HuH-7 (cell line): ENCODE measurements at regions not wholly inside any gene's neighbourhood (a gene's known extent, or its start where the extent isn't known, plus 50 kb on each side); places are given as distances from the start of the nearest gene placed in this dataset.
A peak's percentile ranks its signal among the peaks of the same experiment; 100 is the strongest.

Experiments
- DNase-seq: peaks from one replicate; pipeline ENCODE4 v3.0.0; 2011; ENCODE audit warnings: low spot score

GRCh38 chr14:32004300-32004699 is 72.8 kb upstream of the ARHGAP5 start:
- DNase-seq, result no peak

GRCh38 chr14:32005628-32006027 is 71.5 kb upstream of the ARHGAP5 start:
- DNase-seq, result no peak

GRCh38 chr14:32006263-32007110 is 70.6 kb upstream of the ARHGAP5 start:
- DNase-seq, result peak; percentile 56

GRCh38 chr14:32007755-32008362 is 69.2 kb upstream of the ARHGAP5 start:
- no peak for DNase-seq

- DNase-seq, result no peak
Measured at GRCh38 chr14:32008602-32009193, 68.4 kb upstream of the ARHGAP5 start.

GRCh38 chr14:32009221-32009975 is 67.7 kb upstream of the ARHGAP5 start:
- no peak for DNase-seq

GRCh38 chr14:32009976-32010581 is 67.0 kb upstream of the ARHGAP5 start:
- no peak for DNase-seq

GRCh38 chr14:32010604-32011125 is 66.4 kb upstream of the ARHGAP5 start:
- DNase-seq, result peak; percentile 63

GRCh38 chr14:32011225-32011624 is 65.9 kb upstream of the ARHGAP5 start:
- no peak for DNase-seq

- DNase-seq, result no peak
Measured at GRCh38 chr14:32012062-32012461, 65.0 kb upstream of the ARHGAP5 start.

GRCh38 chr14:32012571-32012970 is 64.5 kb upstream of the ARHGAP5 start:
- DNase-seq, result no peak

- DNase-seq, result peak; percentile 85
Measured at GRCh38 chr14:32013083-32013482, 64.0 kb upstream of the ARHGAP5 start.

GRCh38 chr14:32014057-32014456 is 63.0 kb upstream of the ARHGAP5 start:
- no peak for DNase-seq

GRCh38 chr14:32014498-32014897 is 62.6 kb upstream of the ARHGAP5 start:
- DNase-seq, result no peak

- no peak for DNase-seq
Measured at GRCh38 chr14:32015166-32015565, 61.9 kb upstream of the ARHGAP5 start.

- DNase-seq, result no peak
Measured at GRCh38 chr14:32017587-32017986, 59.5 kb upstream of the ARHGAP5 start.

- no peak for DNase-seq
Measured at GRCh38 chr14:32018391-32019092, 58.6 kb upstream of the ARHGAP5 start.

- no peak for DNase-seq
Measured at GRCh38 chr14:32019276-32019675, 57.8 kb upstream of the ARHGAP5 start.

- DNase-seq, result no peak
Measured at GRCh38 chr14:32020882-32021281, 56.2 kb upstream of the ARHGAP5 start.

- no peak for DNase-seq
Measured at GRCh38 chr14:32021341-32021740, 55.8 kb upstream of the ARHGAP5 start.

- no peak for DNase-seq
Measured at GRCh38 chr14:32022525-32022924, 54.6 kb upstream of the ARHGAP5 start.
